ENCODE measurements at regions not wholly inside any gene's neighbourhood (a gene's known extent, or its start where the extent isn't known, plus 50 kb on each side); places are given as distances from the start of the nearest gene placed in this dataset.

DNA sequence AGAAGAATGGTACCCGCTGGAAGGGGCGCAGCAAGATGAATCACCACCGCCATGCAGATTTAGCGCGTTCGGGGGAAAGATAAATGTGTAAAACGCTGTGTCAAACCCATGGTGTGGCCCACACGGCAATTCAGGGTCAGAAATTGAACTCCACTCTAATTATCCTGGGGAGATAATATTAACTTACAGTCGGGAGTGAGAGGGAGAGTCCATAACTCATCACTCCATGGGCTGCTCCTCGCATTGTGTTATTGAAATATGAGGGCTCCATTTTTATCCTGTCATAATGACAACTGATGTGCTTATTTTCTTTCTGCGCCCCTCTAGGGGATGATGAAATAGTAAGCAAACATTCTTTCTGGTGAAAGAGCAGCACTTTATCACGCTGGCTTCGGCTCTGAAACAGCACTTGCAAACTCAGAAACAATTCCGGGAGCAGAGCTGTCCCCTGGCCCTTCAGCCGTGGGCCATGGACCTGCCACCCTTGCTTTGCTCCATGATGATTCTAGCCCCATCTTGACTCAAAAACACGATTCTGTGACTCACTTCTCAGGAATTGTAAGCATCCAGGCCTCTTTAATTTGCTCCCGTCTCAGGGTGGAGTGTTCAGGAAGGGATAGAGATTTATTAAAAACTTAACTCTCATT is 431.6 kb downstream of the IRX1 start:
- TF ChIP-seq POLR2A (IDR thresholded peaks at IDR 0.05) (no peak), CTCF (IDR thresholded peaks at IDR 0.05) (no peak), EP300 (IDR thresholded peaks at IDR 0.05) (no peak)
